B cell (primary cell): ENCODE measurements at regions not wholly inside any gene's neighbourhood (a gene's known extent, or its start where the extent isn't known, plus 50 kb on each side); places are given as distances from the start of the nearest gene placed in this dataset.

Experiments used
- ATAC-seq: fragments of 200-7000 bp; cut with Tn5 transposase; one replicate; pipeline ENCODE4 v1.10.0; 2021; ENCODE audit warnings: low read depth, mild to moderate bottlenecking, moderate number of reproducible peaks, moderate library complexity
- CTCF ChIA-PET: fragments of 350-600 bp; sonication (Branson Sonifier 250); formaldehyde crosslinking; loops from one replicate; lab custom pipeline; 2021; ENCODE audit warnings: antibody characterized with exemption, inconsistent platforms; lab: Charles Lee
- POLR2A ChIA-PET: fragments of 350-600 bp; sonication (Branson Sonifier 250); formaldehyde crosslinking; loops from one replicate; lab custom pipeline; 2021; ENCODE audit warnings: antibody characterized with exemption; lab: Charles Lee
- DNase-seq: peaks from one replicate; pipeline ENCODE4 v3.0.0; 2013
- H2AFZ ChIP-seq: 2 replicates; pipeline ENCODE4 v1.6.1; 2012; ENCODE audit warnings: mild to moderate bottlenecking, low read depth, low read length; ENCODE audit not compliant: insufficient read depth, poor library complexity, severe bottlenecking
- H3K27ac ChIP-seq, 2 donors: 1 replicate in 1 of 2; 2 replicates in 1 of 2; pipeline ENCODE4 v1.5.1; 2012 to 2013; ENCODE audit warnings: low read length in 2 of 2, mild to moderate bottlenecking in 2 of 2, moderate library complexity in 1 of 2
- H3K27me3 ChIP-seq, 4 experiments: fragments of 200-600 bp in 1 of 4; sonication (generic) in 1 of 4; replicated peaks in 1 of 4; 1 replicate in 2 of 4; 2 replicates in 2 of 4; pipeline versions ENCODE4 v1.6.1 to v1.7.0; 2013 to 2016; ENCODE audit warnings: low read length in 3 of 4, mild to moderate bottlenecking in 2 of 4, mixed read lengths in 1 of 4, moderate library complexity in 1 of 4; ENCODE audit not compliant: insufficient read depth in 4 of 4, control insufficient read depth in 3 of 4; ENCODE audit errors: control extremely low read depth in 1 of 4
- H3K36me3 ChIP-seq, 2 experiments: replicated peaks in 1 of 2; 1 replicate in 1 of 2; 2 replicates in 1 of 2; pipeline versions ENCODE4 v1.6.1 to v1.7.1; 2013; ENCODE audit warnings: low read length in 1 of 2; ENCODE audit not compliant: insufficient read depth in 2 of 2, control insufficient read depth in 1 of 2; ENCODE audit errors: control extremely low read depth in 1 of 2, extremely low read depth in 1 of 2
- H3K4me1 ChIP-seq, 2 donors: fragments of 200-600 bp in 1 of 2; sonication (generic) in 1 of 2; 1 replicate in 1 of 2; 2 replicates in 1 of 2; pipeline versions ENCODE4 v1.5.1 to v1.6.1; 2013 to 2017; ENCODE audit warnings: low read length in 2 of 2; ENCODE audit not compliant: control insufficient read depth in 2 of 2, insufficient read depth in 2 of 2
- H3K4me2 ChIP-seq: replicated peaks from 2 replicates; pipeline ENCODE3; 2012; ENCODE audit warnings: mild to moderate bottlenecking, low read depth, low read length; ENCODE audit not compliant: poor library complexity, severe bottlenecking
- H3K4me3 ChIP-seq, 5 experiments: fragments of 200-600 bp in 1 of 5; sonication (generic) in 1 of 5; 1 replicate in 3 of 5; 2 replicates in 2 of 5; pipeline versions ENCODE4 v1.5.1 to v1.7.0; 2011 to 2016; ENCODE audit warnings: low read length in 4 of 5, mild to moderate bottlenecking in 4 of 5, low read depth in 2 of 5, control low read depth in 1 of 5, moderate library complexity in 1 of 5; ENCODE audit not compliant: insufficient read depth in 1 of 5; ENCODE audit errors: control extremely low read depth in 1 of 5, extremely low read depth in 1 of 5
- H3K79me2 ChIP-seq: fragments of 200-600 bp; sonication (generic); one replicate; pipeline ENCODE4 v1.6.0; 2016; ENCODE audit warnings: low read length; ENCODE audit not compliant: control insufficient read depth, insufficient read depth
- H3K9ac ChIP-seq: fragments of 200-600 bp; sonication (generic); 2 replicates; pipeline ENCODE4 v1.6.1; 2017; ENCODE audit warnings: mild to moderate bottlenecking, low read length, moderate library complexity
- H3K9me3 ChIP-seq, 3 donors: one replicate each; pipeline versions ENCODE4 v1.6.1 to v1.7.1; 2013; ENCODE audit warnings: low read length in 2 of 3; ENCODE audit not compliant: control insufficient read depth in 2 of 3, insufficient read depth in 1 of 3; ENCODE audit errors: control extremely low read depth in 1 of 3
- H4K20me1 ChIP-seq: 2 replicates; pipeline ENCODE4 v1.6.0; 2012; ENCODE audit warnings: mild to moderate bottlenecking, low read length; ENCODE audit not compliant: insufficient read depth, control insufficient read depth, poor library complexity, severe bottlenecking
- H3K27ac Mint-ChIP-seq: one replicate; pipeline ENCODE4 v1.8.0; 2021; ENCODE audit warnings: mixed read lengths
- H3K27me3 Mint-ChIP-seq: one replicate; pipeline ENCODE4 v1.8.0; 2021; ENCODE audit warnings: mixed read lengths
- H3K4me1 Mint-ChIP-seq: one replicate; pipeline ENCODE4 v1.8.0; 2021; ENCODE audit warnings: mixed read lengths
- H3K4me3 Mint-ChIP-seq: one replicate; pipeline ENCODE4 v1.8.0; 2021; ENCODE audit warnings: mixed read lengths
- H3K9me3 Mint-ChIP-seq: one replicate; pipeline ENCODE4 v1.8.0; 2022; ENCODE audit warnings: mixed read lengths; ENCODE audit not compliant: insufficient read depth
- CTCF ChIP-seq: fragments of 200-600 bp; IDR thresholded peaks from one replicate; pipeline ENCODE4 v1.8.0; 2022; ENCODE audit warnings: antibody characterized with exemption, mild to moderate bottlenecking
- EZH2 ChIP-seq: IDR thresholded peaks from 2 replicates; pipeline ENCODE4 v1.6.1; 2012; ENCODE audit warnings: borderline replicate concordance, low read depth, mild to moderate bottlenecking, moderate library complexity, low read length; ENCODE audit not compliant: insufficient read depth, poor library complexity, severe bottlenecking
- whole genome bisulfite sequencing: methylation state at CpG from one replicate; pipeline ENCODE4 v1.1.5; 2013; ENCODE audit warnings: missing lambda C conversion rate; ENCODE audit not compliant: insufficient coverage; 5-methylcytosine and 5-hydroxymethylcytosine counted together
- intact Hi-C: fragments of 100-400 bp; cut with micrococcal nuclease; formaldehyde crosslinking; loops from one replicate; pipeline ENCODE4 v1.10.0; 2022

DNA sequence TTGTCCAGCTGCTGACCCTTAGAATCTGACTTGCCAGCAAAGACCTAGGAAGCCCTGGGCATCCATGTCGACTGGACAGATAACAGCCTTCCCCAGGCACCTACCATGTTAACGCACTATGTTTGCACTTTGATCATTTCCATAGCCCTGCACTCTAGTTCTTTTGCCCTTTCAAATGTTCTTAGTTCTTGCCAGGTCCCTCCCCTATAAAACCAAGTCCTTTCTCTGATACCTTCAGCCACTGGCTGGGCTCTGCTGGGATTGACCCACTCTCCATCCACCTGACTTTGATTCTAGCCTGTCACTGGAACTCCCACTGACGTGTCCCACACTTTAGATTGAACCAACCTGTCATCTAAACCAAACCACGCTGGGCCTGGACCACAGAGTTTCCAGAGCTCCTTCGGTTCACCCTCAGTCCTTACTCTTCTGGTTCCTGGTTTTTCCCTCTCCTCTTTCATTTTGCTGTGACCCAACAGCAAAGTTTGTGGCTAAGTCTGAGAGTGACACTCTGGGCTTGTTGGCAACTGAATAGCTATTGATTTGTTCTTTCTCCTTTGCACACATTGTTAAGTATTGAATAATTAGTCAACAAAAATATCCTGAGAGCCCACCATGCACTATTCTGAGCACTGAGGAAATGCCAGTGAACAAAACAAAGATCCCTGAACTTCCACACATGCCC, 51.8 kb upstream of the STK38L start:
- Histone ChIP-seq H3K9ac (no peak overlapping the region), H3K27ac (no peak overlapping the region), H3K36me3 (no peaks in the 10 kb centered on the region), H3K4me1 (no peaks in the 10 kb centered on the region), H3K4me2 (no peak overlapping the region), H3K4me3 (no peak overlapping the region), H3K79me2 (no peaks in the 10 kb centered on the region), H4K20me1 (no peaks in the 10 kb centered on the region), H3K27me3 (no peaks in the 10 kb centered on the region), H2AFZ (no peak overlapping the region), H3K9me3 (no peaks in the 10 kb centered on the region)
- intact Hi-C loops: no loop called here
- no peaks in the 10 kb centered on the region for H3K27me3 Mint-ChIP-seq
- no peak overlapping the region for H3K4me3 Mint-ChIP-seq
- H3K4me1 Mint-ChIP-seq: no peaks in the 10 kb centered on the region
- TF ChIP-seq EZH2 (no peak), CTCF (no peak)
- no peak overlapping the region for H3K27ac Mint-ChIP-seq
- WGBS: 100% methylated on average over 5 of the region's 5 CpGs
- peaks cover 2% of the 10 kb centered on the region for H3K9me3 Mint-ChIP-seq
- ChIA-PET POLR2A (interaction anchor here (0.6 kb wide), 1 partner anchor 804 kb away, joined by 3 read pairs; no protein-coding TSS in a partner anchor), CTCF (interaction anchor here (0.9 to 1.5 kb wide), 2 partner anchors 8 to 12 kb away, joined by 3 to 4 read pairs; no protein-coding TSS in a partner anchor)
- ATAC-seq (no peak), DNase-seq (no peak)

GRCh38 chr12:27193106-27193505, 51.0 kb upstream of the STK38L start:
- Histone ChIP-seq H4K20me1 (no peaks in the 10 kb centered on the region), H3K27me3 (no peaks in the 10 kb centered on the region), H3K9ac (no peak overlapping the region), H2AFZ (no peak overlapping the region), H3K27ac (no peak overlapping the region), H3K36me3 (no peaks in the 10 kb centered on the region), H3K4me2 (no peak overlapping the region), H3K4me1 (no peaks in the 10 kb centered on the region), H3K4me3 (no peak overlapping the region), H3K79me2 (no peaks in the 10 kb centered on the region), H3K9me3 (no peaks in the 10 kb centered on the region)
- Mint-ChIP-seq H3K27ac (no peak overlapping the region), H3K4me1 (no peaks in the 10 kb centered on the region), H3K4me3 (no peak overlapping the region), H3K9me3 (peaks cover 2% of the 10 kb centered on the region), H3K27me3 (no peaks in the 10 kb centered on the region)
- ChIA-PET CTCF (interaction anchor here (1.1 to 1.5 kb wide), 2 partner anchors 9 to 13 kb away, joined by 3 to 4 read pairs; no protein-coding TSS in a partner anchor), POLR2A (no interaction called here)
- ATAC-seq: no peak
- WGBS: 89% methylated on average over 1 of the region's 2 CpGs
- TF ChIP-seq EZH2 (no peak), CTCF (no peak)
- no peak for DNase-seq
- intact Hi-C loops: no loop called here
